Keratinocyte (primary cell): ENCODE measurements at regions not wholly inside any gene's neighbourhood (a gene's known extent, or its start where the extent isn't known, plus 50 kb on each side); places are given as distances from the start of the nearest gene placed in this dataset.

ENCODE experiments used
- CTCF ChIP-seq, 3 experiments: IDR thresholded peaks in 1 of 3; conservative IDR thresholded peaks in 1 of 3; optimal IDR thresholded peaks in 1 of 3; 2 replicates in 2 of 3; 3 replicates in 1 of 3; pipeline versions ENCODE3 to v1.5.1; 2011; ENCODE audit warnings: low read length in 3 of 3, mild to moderate bottlenecking in 3 of 3, moderate library complexity in 2 of 3, control low read depth in 1 of 3, inconsistent platforms in 1 of 3; ENCODE audit not compliant: insufficient read depth in 2 of 3; ENCODE audit errors: extremely low read depth in 1 of 3
- EZH2 ChIP-seq: IDR thresholded peaks from one replicate; pipeline ENCODE4 v1.6.1; 2012; ENCODE audit warnings: inconsistent platforms, mild to moderate bottlenecking, low read length, moderate library complexity

- TF ChIP-seq CTCF (optimal IDR thresholded peaks at IDR 0.05 in 1 of 3, IDR thresholded peaks at IDR 0.05 in 1 of 3, conservative IDR thresholded peaks at IDR 0.05 in 1 of 3; ENCODE audit: extremely low read depth in 1 of 3, insufficient read depth in 2 of 3, low read length in 3 of 3): peak in 1 of 3 experiments; percentile 13
- no peak for TF ChIP-seq EZH2
Measured at GRCh38 chr6:79404261-79404660, 133.0 kb downstream of the LCA5 start.
